ENCODE measurements at regions not wholly inside any gene's neighbourhood (a gene's known extent, or its start where the extent isn't known, plus 50 kb on each side); places are given as distances from the start of the nearest gene placed in this dataset.

- TF ChIP-seq CTCF (IDR thresholded peaks at IDR 0.05) (no peak), POLR2AphosphoS5 (IDR thresholded peaks at IDR 0.05) (no peak)
These were observed 317.9 kb upstream of the AJAP1 start for GRCh38 chr1:4336507-4336906.
